Liver (tissue), 3 donors: ENCODE measurements at regions not wholly inside any gene's neighbourhood (a gene's known extent, or its start where the extent isn't known, plus 50 kb on each side); places are given as distances from the start of the nearest gene placed in this dataset.

Experiments used
- EGR1 ChIP-seq, 2 donors: IDR thresholded peaks; 2 replicates each; pipeline ENCODE4 v1.6.1; 2016 to 2018; ENCODE audit warnings: antibody characterized with exemption in 2 of 2, low read depth in 2 of 2
- NR2F2 ChIP-seq: IDR thresholded peaks from 2 replicates; pipeline ENCODE4 v1.6.1; 2016; ENCODE audit warnings: antibody characterized with exemption
- RAD21 ChIP-seq, 2 donors: IDR thresholded peaks; 2 replicates each; pipeline ENCODE4 v1.6.1; 2016; ENCODE audit warnings: antibody characterized with exemption in 2 of 2, mild to moderate bottlenecking in 2 of 2
- SP1 ChIP-seq: IDR thresholded peaks from 2 replicates; pipeline ENCODE4 v1.6.1; 2018; ENCODE audit warnings: antibody characterized with exemption, mild to moderate bottlenecking
- TF ChIP-seq, protein P1 (sequence below): fragments of 150-350 bp; IDR thresholded peaks from 2 replicates; pipeline ENCODE4 v1.5.1; 2017; ENCODE audit warnings: improper control_type of control experiment, low read depth, low read length; ENCODE audit not compliant: missing input control
- donor health status: healthy.
- donor health status: healthy.

DNA sequence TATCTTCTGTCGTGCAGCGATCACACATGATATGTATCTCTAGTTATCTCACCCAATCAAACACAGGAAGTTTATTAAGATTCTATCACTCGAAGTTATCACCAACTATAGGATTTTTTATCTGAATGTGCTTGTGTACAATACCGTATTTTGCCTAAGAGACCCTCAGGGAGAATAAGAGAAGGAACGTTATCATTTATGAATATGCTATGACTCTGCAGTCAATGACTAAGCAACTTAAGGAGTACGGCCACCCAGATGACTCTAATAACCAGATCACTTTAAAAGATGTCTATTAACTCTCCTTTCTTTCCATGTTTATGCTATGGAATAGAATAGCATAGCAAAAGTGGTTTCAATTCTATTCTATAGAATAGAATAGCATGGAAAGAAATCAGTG is 486.4 kb downstream of the BCL11B start:
- TF ChIP-seq, protein P1, sequence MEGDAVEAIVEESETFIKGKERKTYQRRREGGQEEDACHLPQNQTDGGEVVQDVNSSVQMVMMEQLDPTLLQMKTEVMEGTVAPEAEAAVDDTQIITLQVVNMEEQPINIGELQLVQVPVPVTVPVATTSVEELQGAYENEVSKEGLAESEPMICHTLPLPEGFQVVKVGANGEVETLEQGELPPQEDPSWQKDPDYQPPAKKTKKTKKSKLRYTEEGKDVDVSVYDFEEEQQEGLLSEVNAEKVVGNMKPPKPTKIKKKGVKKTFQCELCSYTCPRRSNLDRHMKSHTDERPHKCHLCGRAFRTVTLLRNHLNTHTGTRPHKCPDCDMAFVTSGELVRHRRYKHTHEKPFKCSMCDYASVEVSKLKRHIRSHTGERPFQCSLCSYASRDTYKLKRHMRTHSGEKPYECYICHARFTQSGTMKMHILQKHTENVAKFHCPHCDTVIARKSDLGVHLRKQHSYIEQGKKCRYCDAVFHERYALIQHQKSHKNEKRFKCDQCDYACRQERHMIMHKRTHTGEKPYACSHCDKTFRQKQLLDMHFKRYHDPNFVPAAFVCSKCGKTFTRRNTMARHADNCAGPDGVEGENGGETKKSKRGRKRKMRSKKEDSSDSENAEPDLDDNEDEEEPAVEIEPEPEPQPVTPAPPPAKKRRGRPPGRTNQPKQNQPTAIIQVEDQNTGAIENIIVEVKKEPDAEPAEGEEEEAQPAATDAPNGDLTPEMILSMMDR = no peak
- TF ChIP-seq RAD21 (IDR thresholded peaks at IDR 0.05) (no peak), SP1 (no peak), EGR1 (IDR thresholded peaks at IDR 0.05; ENCODE audit: low read depth in 2 of 2) (no peak), NR2F2 (no peak)
